ENCODE measurements at regions not wholly inside any gene's neighbourhood (a gene's known extent, or its start where the extent isn't known, plus 50 kb on each side); places are given as distances from the start of the nearest gene placed in this dataset.

DNA sequence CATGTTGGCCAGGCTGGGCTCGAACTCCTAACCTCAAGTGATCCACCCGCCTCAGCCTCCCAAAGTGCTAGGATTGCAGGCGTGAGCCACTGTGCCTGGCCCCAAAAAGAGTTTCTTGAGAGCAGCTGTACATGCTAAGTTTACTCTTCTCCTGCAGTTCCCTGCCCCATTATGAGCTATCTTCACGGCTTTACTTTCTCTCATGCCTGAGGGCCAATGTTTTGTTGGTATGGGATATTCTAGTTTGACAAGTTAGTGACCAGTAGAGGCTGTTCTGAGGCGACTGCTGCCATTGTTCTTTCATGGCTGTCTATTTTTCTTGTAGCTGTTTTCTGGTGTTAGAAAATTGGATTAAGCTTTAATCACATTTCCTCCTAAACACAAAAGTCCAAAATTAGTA is 78.0 kb upstream of the STX18 start:
- H3K27ac ChIP-seq (ENCODE audit: low read depth, low read length) = no peak overlapping the region
- H3K9me3 ChIP-seq (ENCODE audit: control insufficient read depth, insufficient read depth, low read length) = no peaks in the 10 kb centered on the region
- no peak overlapping the region for H3K4me3 ChIP-seq (ENCODE audit: low read depth, low read length)
- H3K4me1 ChIP-seq (ENCODE audit: control insufficient read depth, insufficient read depth, low read length) = peaks cover 3% of the 10 kb centered on the region
- H3K36me3 ChIP-seq (ENCODE audit: control insufficient read depth, insufficient read depth, low read length) = no peaks in the 10 kb centered on the region
- WGBS (ENCODE audit: insufficient coverage) = 100% methylated on average over 3 of the region's 5 CpGs
- no peak for DNase-seq (ENCODE audit: low read depth in 4 of 6, low spot score in 6 of 6)
- no peaks in the 10 kb centered on the region for H3K27me3 ChIP-seq (ENCODE audit: control insufficient read depth, insufficient read depth, low read length)

- Histone ChIP-seq H3K4me3 (ENCODE audit: low read depth, low read length) (no peak overlapping the region), H3K27ac (ENCODE audit: low read depth, low read length) (peak overlapping the region; percentile 47), H3K9me3 (ENCODE audit: control insufficient read depth, insufficient read depth, low read length) (no peaks in the 10 kb centered on the region), H3K4me1 (ENCODE audit: control insufficient read depth, insufficient read depth, low read length) (peaks cover 3% of the 10 kb centered on the region), H3K36me3 (ENCODE audit: control insufficient read depth, insufficient read depth, low read length) (no peaks in the 10 kb centered on the region), H3K27me3 (ENCODE audit: control insufficient read depth, insufficient read depth, low read length) (no peaks in the 10 kb centered on the region)
- WGBS (ENCODE audit: insufficient coverage) = no CpG with 5 or more reads among the region's 1 CpG
- peak in 4 of 6 donors; percentile 40 to 87 (median 58) for DNase-seq (ENCODE audit: low read depth in 4 of 6, low spot score in 6 of 6)
These were observed 77.0 kb upstream of the STX18 start for GRCh38 chr4:4618847-4619246.

DNA sequence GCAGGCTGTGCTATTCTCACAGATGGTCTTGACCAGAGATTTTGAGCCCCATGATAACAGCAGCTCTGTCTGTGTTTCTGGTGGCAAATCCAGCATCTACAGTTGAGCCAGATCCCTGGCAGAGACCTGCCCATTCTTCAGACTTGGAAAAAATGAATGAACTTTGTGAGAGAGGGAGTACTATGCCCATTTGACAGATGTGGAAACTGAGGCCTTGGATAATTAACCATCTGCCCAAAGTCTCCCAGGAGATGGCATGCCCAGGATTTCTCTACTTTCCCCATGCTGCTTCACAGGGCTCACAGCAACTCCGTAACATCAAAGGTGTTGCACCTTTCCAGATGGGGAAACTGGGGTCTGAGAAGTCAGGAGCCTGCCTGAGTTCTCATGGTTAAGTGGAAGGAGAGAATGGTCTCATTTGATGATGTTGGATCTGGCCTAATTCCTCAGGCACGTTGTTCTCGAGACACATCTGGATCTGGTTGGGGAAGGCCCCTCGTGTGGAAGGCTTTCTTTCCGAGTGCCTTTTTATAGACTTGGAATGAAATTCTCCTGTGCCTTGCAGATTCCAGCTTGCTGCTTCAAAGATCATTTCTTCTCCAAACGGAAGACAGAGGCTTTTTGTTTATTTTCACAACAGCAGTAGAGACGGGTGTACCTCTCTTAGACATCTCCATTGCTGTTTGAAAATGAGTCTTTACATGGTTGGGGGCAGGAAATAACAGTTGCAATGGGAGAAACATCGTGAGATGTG is 73.3 kb upstream of the STX18 start:
- Histone ChIP-seq H3K4me1 (ENCODE audit: control insufficient read depth, insufficient read depth, low read length) (peaks cover 9% of the 10 kb centered on the region), H3K27me3 (ENCODE audit: control insufficient read depth, insufficient read depth, low read length) (no peaks in the 10 kb centered on the region)
- 54% methylated on average over 4 of the region's 8 CpGs for WGBS (ENCODE audit: insufficient coverage)

DNA sequence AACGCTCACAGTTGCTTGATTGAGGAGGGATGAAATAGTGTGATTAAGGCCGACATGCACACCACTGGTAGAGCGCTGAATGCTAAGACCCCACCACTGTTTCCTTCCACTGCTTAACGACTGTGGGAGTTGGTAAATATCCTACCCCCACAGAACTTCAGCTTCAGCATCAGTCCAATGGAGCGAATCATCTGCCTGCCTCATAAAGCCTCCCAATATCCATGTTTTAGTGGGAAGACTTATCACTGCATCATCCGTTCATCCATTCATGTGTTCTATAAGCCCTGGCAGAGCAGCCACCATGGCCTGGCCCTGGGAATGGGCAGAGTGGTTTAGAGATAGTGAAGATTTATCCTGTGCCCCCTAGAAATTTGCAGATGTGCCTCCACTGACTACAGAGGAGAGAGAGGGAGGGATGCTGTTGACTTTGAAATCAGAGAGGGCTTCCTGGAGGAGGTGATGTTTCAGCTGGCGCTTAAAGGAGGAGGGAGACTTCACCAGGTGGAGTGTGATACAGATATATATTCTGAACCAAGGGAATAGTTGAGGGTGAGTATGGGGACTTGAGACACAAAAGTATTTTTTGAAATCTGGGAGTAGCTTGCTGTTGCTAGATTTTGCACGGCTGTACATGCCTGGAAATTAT is 71.9 kb upstream of the STX18 start:
- H3K36me3 ChIP-seq (ENCODE audit: control insufficient read depth, insufficient read depth, low read length) = no peaks in the 10 kb centered on the region
- H3K4me1 ChIP-seq (ENCODE audit: control insufficient read depth, insufficient read depth, low read length) = peaks cover 7% of the 10 kb centered on the region
- H3K27me3 ChIP-seq (ENCODE audit: control insufficient read depth, insufficient read depth, low read length) = no peaks in the 10 kb centered on the region
- 85% methylated on average over 2 of the region's 8 CpGs for WGBS (ENCODE audit: insufficient coverage)
- no peak overlapping the region for H3K4me3 ChIP-seq (ENCODE audit: low read depth, low read length)
- no peaks in the 10 kb centered on the region for H3K9me3 ChIP-seq (ENCODE audit: control insufficient read depth, insufficient read depth, low read length)
- DNase-seq (ENCODE audit: low read depth in 4 of 6, low spot score in 6 of 6) = no peak
- no peak overlapping the region for H3K27ac ChIP-seq (ENCODE audit: low read depth, low read length)

More for the DNA sequence above, 73.3 kb upstream of the STX18 start:
- Histone ChIP-seq H3K4me3 (ENCODE audit: low read depth, low read length) (no peak overlapping the region), H3K27ac (ENCODE audit: low read depth, low read length) (peak overlapping the region; percentile 70), H3K9me3 (ENCODE audit: control insufficient read depth, insufficient read depth, low read length) (no peaks in the 10 kb centered on the region), H3K36me3 (ENCODE audit: control insufficient read depth, insufficient read depth, low read length) (no peaks in the 10 kb centered on the region)
- peak in 1 of 6 donors; percentile 77 for DNase-seq (ENCODE audit: low read depth in 4 of 6, low spot score in 6 of 6)

DNA sequence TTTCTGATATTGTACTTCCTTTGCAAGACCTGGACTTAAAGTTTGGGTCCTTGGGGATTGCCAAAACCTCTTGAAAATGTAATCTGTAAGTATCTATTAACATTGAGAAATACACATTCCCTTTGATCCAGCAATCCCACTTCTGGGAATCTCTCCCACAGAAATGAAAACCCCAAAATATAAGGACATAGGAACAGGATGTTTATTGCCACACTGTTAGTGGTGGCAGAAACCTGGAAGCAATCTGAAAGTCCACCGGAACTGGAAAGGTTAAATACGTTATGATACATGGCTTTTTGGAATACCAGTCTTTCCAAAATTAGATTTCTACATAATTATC is 71.2 kb upstream of the STX18 start:
- Histone ChIP-seq H3K36me3 (ENCODE audit: control insufficient read depth, insufficient read depth, low read length) (no peaks in the 10 kb centered on the region), H3K4me3 (ENCODE audit: low read depth, low read length) (no peak overlapping the region), H3K27ac (ENCODE audit: low read depth, low read length) (no peak overlapping the region), H3K4me1 (ENCODE audit: control insufficient read depth, insufficient read depth, low read length) (peaks cover 6% of the 10 kb centered on the region), H3K27me3 (ENCODE audit: control insufficient read depth, insufficient read depth, low read length) (no peaks in the 10 kb centered on the region), H3K9me3 (ENCODE audit: control insufficient read depth, insufficient read depth, low read length) (no peaks in the 10 kb centered on the region)
- DNase-seq (ENCODE audit: low read depth in 4 of 6, low spot score in 6 of 6) = no peak
- no CpG with 5 or more reads among the region's 2 CpGs for WGBS (ENCODE audit: insufficient coverage)

- Histone ChIP-seq H3K27ac (ENCODE audit: low read depth, low read length) (no peak overlapping the region), H3K36me3 (ENCODE audit: control insufficient read depth, insufficient read depth, low read length) (no peaks in the 10 kb centered on the region), H3K4me1 (ENCODE audit: control insufficient read depth, insufficient read depth, low read length) (peaks cover 6% of the 10 kb centered on the region), H3K9me3 (ENCODE audit: control insufficient read depth, insufficient read depth, low read length) (no peaks in the 10 kb centered on the region), H3K4me3 (ENCODE audit: low read depth, low read length) (no peak overlapping the region), H3K27me3 (ENCODE audit: control insufficient read depth, insufficient read depth, low read length) (no peaks in the 10 kb centered on the region)
- WGBS (ENCODE audit: insufficient coverage) = 86% methylated on average over 4 of the region's 7 CpGs
- DNase-seq (ENCODE audit: low read depth in 4 of 6, low spot score in 6 of 6) = no peak
These were observed 68.8 kb upstream of the STX18 start for GRCh38 chr4:4610672-4611071.

- Histone ChIP-seq H3K4me3 (ENCODE audit: low read depth, low read length) (no peak overlapping the region), H3K36me3 (ENCODE audit: control insufficient read depth, insufficient read depth, low read length) (no peaks in the 10 kb centered on the region), H3K27me3 (ENCODE audit: control insufficient read depth, insufficient read depth, low read length) (no peaks in the 10 kb centered on the region), H3K4me1 (ENCODE audit: control insufficient read depth, insufficient read depth, low read length) (peaks cover 6% of the 10 kb centered on the region), H3K9me3 (ENCODE audit: control insufficient read depth, insufficient read depth, low read length) (no peaks in the 10 kb centered on the region), H3K27ac (ENCODE audit: low read depth, low read length) (no peak overlapping the region)
- DNase-seq (ENCODE audit: low read depth in 4 of 6, low spot score in 6 of 6) = no peak
- WGBS (ENCODE audit: insufficient coverage) = 88% methylated on average over 9 of the region's 10 CpGs
These were observed 67.9 kb upstream of the STX18 start for GRCh38 chr4:4609622-4610334.

- Histone ChIP-seq H3K4me3 (ENCODE audit: low read depth, low read length) (no peak overlapping the region), H3K36me3 (ENCODE audit: control insufficient read depth, insufficient read depth, low read length) (no peaks in the 10 kb centered on the region), H3K9me3 (ENCODE audit: control insufficient read depth, insufficient read depth, low read length) (no peaks in the 10 kb centered on the region), H3K4me1 (ENCODE audit: control insufficient read depth, insufficient read depth, low read length) (peaks cover 6% of the 10 kb centered on the region), H3K27me3 (ENCODE audit: control insufficient read depth, insufficient read depth, low read length) (no peaks in the 10 kb centered on the region), H3K27ac (ENCODE audit: low read depth, low read length) (no peak overlapping the region)
- WGBS (ENCODE audit: insufficient coverage) = 73% methylated on average over 11 of the region's 13 CpGs
- DNase-seq (ENCODE audit: low read depth in 4 of 6, low spot score in 6 of 6) = no peak
These were observed 66.3 kb upstream of the STX18 start for GRCh38 chr4:4608214-4608537.

DNA sequence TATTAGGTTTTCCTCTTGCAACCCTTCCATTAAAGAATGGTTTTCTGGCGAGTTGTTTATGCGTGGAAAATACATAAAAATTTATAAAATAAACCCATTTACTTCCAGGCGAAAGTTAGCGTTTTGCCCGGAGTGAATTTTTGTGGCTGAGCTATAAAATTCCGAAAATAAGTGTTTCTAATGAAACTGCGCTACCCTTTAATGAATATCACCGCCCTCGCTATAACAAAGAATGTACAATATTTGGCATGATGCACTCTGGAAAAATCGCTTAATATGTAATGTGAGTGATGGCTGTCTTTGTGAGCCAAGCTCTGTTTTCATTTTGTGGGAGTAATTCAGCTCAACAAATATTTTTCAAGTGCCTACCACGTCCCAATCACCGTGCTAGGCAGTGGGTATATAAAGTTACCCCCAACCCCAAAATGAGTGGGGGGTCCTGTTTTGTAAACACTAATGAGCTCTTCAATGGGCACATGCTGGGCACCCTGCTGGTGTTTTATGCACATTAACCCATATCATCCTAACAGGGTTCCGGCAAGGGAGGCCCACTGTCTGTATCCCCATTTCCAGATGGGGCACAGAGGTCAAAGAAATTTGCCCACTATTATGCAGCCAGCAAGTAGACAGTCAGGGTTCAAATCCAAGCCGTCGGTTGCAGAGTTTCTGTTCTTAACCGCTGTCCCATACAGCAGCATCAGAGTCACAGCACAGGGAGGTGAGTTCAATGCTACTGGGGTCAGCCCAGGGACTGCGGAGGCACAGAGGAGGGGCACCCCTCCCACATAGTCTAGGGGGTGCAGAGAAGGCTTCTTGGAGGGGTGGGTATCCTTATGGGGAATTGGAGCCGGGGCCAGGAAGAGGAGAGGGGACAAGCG is 65.7 kb upstream of the STX18 start:
- no peaks in the 10 kb centered on the region for H3K36me3 ChIP-seq (ENCODE audit: control insufficient read depth, insufficient read depth, low read length)
- H3K27ac ChIP-seq (ENCODE audit: low read depth, low read length) = no peak overlapping the region
- no peak for DNase-seq (ENCODE audit: low read depth in 4 of 6, low spot score in 6 of 6)
- no peaks in the 10 kb centered on the region for H3K9me3 ChIP-seq (ENCODE audit: control insufficient read depth, insufficient read depth, low read length)
- peaks cover 5% of the 10 kb centered on the region for H3K4me1 ChIP-seq (ENCODE audit: control insufficient read depth, insufficient read depth, low read length)
- H3K4me3 ChIP-seq (ENCODE audit: low read depth, low read length) = no peak overlapping the region
- no peaks in the 10 kb centered on the region for H3K27me3 ChIP-seq (ENCODE audit: control insufficient read depth, insufficient read depth, low read length)
- WGBS (ENCODE audit: insufficient coverage) = 58% methylated on average over 7 of the region's 19 CpGs
